Rectal smooth muscle tissue (tissue), 1 donor: ENCODE measurements at regions not wholly inside any gene's neighbourhood (a gene's known extent, or its start where the extent isn't known, plus 50 kb on each side); places are given as distances from the start of the nearest gene placed in this dataset.

ENCODE experiments used
- H3K27ac ChIP-seq: one replicate; pipeline ENCODE4 v1.7.0; 2013; ENCODE audit warnings: low read depth, low read length, inconsistent platforms
- H3K27me3 ChIP-seq: one replicate; pipeline ENCODE4 v1.7.0; 2013; ENCODE audit warnings: low read length; ENCODE audit not compliant: control insufficient read depth, insufficient read depth
- H3K36me3 ChIP-seq: one replicate; pipeline ENCODE4 v1.7.0; 2013; ENCODE audit warnings: low read length; ENCODE audit not compliant: control insufficient read depth, insufficient read depth
- H3K4me1 ChIP-seq: one replicate; pipeline ENCODE4 v1.7.0; 2013; ENCODE audit warnings: low read length; ENCODE audit not compliant: control insufficient read depth, insufficient read depth
- H3K4me3 ChIP-seq: one replicate; pipeline ENCODE4 v1.7.0; 2013; ENCODE audit warnings: low read length
- H3K9ac ChIP-seq: one replicate; pipeline ENCODE4 v1.7.0; 2013; ENCODE audit warnings: low read length

DNA sequence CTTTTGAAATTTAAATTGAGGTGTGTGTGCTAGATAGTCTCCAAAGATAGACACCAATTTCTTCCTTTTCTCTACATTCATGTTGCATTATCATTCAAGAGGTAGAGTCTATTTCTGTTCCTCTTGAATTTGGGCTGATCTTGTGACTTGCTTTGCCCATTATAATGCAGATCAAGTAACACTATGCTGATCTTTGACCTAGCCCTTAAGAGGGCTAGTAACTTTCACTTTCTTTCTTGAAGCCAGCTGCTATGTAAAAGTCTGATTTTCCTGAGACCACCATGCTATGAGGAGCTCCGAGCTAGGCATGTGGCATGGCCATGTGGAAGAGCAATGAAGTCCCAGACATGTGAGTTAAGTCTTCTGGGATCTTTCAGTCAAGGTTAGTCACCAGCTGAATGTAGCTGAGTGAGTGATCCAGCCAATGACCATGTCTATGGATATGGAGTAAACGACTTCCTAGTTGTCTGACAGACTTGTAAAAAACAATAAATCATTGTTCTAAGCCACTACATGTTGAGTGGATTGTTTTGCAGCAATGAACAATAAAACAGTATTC lies 189.4 kb upstream of the CWC22 start:
- Histone ChIP-seq H3K27ac (no peak overlapping the region), H3K4me3 (no peak overlapping the region), H3K27me3 (no peaks in the 10 kb centered on the region), H3K36me3 (no peaks in the 10 kb centered on the region), H3K9ac (no peak overlapping the region), H3K4me1 (no peaks in the 10 kb centered on the region)

GRCh38 chr2:180195847-180196246 lies 188.8 kb upstream of the CWC22 start:
- Histone ChIP-seq H3K9ac (no peak overlapping the region), H3K36me3 (no peaks in the 10 kb centered on the region), H3K4me1 (no peaks in the 10 kb centered on the region), H3K27me3 (no peaks in the 10 kb centered on the region), H3K27ac (no peak overlapping the region), H3K4me3 (no peak overlapping the region)

- no peak overlapping the region for H3K27ac ChIP-seq
- H3K4me3 ChIP-seq, result no peak overlapping the region
Measured at GRCh38 chr2:180191432-180192124, 184.5 kb upstream of the CWC22 start.

DNA sequence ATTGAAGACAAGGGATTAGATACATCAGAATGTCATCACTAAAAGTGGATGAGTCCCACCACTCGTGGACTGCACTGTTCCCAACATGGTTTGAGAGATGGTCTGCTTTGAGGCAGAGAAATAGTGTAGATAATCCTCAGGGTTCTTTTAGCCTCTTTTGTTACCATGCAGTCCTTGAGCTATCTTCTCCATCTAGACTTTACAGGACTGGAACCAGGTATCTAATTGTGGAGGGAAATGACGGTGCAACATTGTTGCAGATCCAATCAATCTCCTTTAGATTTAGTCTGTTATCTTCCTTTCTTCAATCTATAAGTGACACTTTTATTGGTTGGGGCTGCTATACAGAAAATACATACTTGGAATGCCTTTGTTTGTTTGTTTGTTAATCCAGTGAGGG lies 183.8 kb upstream of the CWC22 start:
- H3K4me3 ChIP-seq, result no peak overlapping the region
- H3K9ac ChIP-seq, result no peak overlapping the region
- H3K36me3 ChIP-seq, result no peaks in the 10 kb centered on the region
- no peak overlapping the region for H3K27ac ChIP-seq
- no peaks in the 10 kb centered on the region for H3K27me3 ChIP-seq
- H3K4me1 ChIP-seq, result no peaks in the 10 kb centered on the region

More at GRCh38 chr2:180191432-180192124, 184.5 kb upstream of the CWC22 start:
- Histone ChIP-seq H3K27me3 (no peaks in the 10 kb centered on the region), H3K36me3 (no peaks in the 10 kb centered on the region), H3K4me1 (no peaks in the 10 kb centered on the region), H3K9ac (no peak overlapping the region)

DNA sequence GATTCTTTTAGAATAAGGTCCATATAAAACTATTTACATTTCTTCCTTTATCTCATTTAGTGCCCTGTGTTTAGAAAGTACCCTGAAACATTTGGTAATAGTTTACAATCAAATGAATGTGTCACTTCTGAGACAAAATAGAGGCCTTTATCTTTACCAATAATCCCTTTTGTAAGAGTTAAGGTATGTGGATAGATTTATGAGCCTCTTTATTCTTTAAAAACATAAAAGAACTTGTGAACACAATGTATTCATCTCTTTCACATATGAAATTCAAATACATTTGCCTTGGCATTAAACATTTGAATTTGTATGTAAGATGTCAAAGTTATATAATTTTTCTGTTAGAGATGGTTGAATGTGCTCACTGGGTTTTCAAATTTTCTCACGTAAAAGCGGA lies 180.5 kb upstream of the CWC22 start:
- no peaks in the 10 kb centered on the region for H3K27me3 ChIP-seq
- H3K27ac ChIP-seq, result no peak overlapping the region
- no peak overlapping the region for H3K4me3 ChIP-seq
- H3K9ac ChIP-seq, result no peak overlapping the region
- no peaks in the 10 kb centered on the region for H3K4me1 ChIP-seq
- H3K36me3 ChIP-seq, result no peaks in the 10 kb centered on the region

GRCh38 chr2:180184506-180184905 lies 177.4 kb upstream of the CWC22 start:
- Histone ChIP-seq H3K27me3 (no peaks in the 10 kb centered on the region), H3K4me3 (no peak overlapping the region), H3K4me1 (no peaks in the 10 kb centered on the region), H3K9ac (no peak overlapping the region), H3K36me3 (no peaks in the 10 kb centered on the region), H3K27ac (no peak overlapping the region)

GRCh38 chr2:180180511-180180910 lies 173.4 kb upstream of the CWC22 start:
- Histone ChIP-seq H3K27me3 (no peaks in the 10 kb centered on the region), H3K4me3 (no peak overlapping the region), H3K36me3 (no peaks in the 10 kb centered on the region), H3K27ac (no peak overlapping the region), H3K9ac (no peak overlapping the region), H3K4me1 (no peaks in the 10 kb centered on the region)

DNA sequence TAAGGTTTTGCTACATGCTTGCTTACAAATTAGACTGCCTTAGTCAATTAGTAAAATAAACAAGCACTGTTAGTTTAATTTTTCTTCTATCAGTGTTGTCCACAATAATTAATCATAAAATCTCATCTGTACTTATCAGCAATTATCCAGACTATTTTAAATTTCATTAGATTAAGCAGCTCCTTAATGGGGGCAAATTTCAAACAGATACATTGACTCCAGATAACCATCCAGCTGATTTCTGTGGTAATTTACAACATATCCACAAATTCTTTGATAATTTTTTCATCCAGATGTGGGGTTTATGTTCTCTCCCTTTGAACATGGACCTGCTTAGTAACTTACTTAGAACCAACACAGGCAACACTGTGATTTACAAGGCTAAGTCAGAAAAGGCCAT lies 170.4 kb upstream of the CWC22 start:
- H3K4me1 ChIP-seq, result no peaks in the 10 kb centered on the region
- no peaks in the 10 kb centered on the region for H3K36me3 ChIP-seq
- H3K27me3 ChIP-seq, result no peaks in the 10 kb centered on the region
- H3K4me3 ChIP-seq, result no peak overlapping the region
- H3K9ac ChIP-seq, result no peak overlapping the region
- H3K27ac ChIP-seq, result no peak overlapping the region

- Histone ChIP-seq H3K36me3 (no peaks in the 10 kb centered on the region), H3K4me1 (no peaks in the 10 kb centered on the region), H3K27ac (no peak overlapping the region), H3K4me3 (no peak overlapping the region), H3K27me3 (no peaks in the 10 kb centered on the region), H3K9ac (no peak overlapping the region)
Measured at GRCh38 chr2:180175736-180176135, 168.6 kb upstream of the CWC22 start.

DNA sequence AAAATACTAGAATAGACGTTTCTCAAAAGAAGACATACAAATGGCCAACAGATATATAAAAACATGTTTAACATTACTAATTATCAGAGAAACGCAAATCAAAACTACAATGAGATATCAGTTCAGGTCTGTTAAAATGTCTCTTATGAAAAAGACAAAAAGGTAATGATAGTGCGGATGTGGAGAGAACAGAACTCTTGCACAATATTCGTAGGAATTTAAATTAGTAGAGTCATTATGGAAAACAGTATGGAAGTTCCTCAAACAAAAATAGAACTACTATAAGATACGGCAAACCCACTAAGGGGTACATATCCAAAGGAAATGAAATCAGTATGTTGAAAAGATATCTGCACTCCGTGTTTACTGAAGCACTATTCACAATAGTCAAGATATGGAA lies 167.5 kb upstream of the CWC22 start:
- no peak overlapping the region for H3K27ac ChIP-seq
- H3K4me1 ChIP-seq, result no peaks in the 10 kb centered on the region
- H3K9ac ChIP-seq, result no peak overlapping the region
- H3K4me3 ChIP-seq, result no peak overlapping the region
- H3K27me3 ChIP-seq, result no peaks in the 10 kb centered on the region
- H3K36me3 ChIP-seq, result no peaks in the 10 kb centered on the region

DNA sequence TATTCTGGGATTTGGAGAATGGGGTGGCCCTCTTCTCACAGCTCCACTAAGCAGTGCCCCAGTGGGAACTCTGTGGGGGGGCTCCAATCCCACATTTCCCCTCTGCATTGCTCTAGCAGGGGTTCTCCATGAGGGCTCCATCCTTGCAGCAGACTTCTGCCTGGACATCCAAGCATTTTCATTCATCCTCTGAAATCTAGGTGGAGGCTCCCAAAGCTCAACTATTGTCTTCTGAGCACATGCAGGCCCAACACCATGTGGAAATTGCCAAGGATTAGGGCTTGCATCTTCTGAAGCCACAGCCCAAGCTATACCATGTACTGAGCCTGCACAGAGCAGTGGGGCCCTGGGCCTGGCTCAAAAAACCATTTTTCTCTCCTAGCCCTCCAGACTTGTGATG lies 162.4 kb upstream of the CWC22 start:
- H3K27ac ChIP-seq, result no peak overlapping the region
- H3K4me1 ChIP-seq, result no peaks in the 10 kb centered on the region
- H3K4me3 ChIP-seq, result no peak overlapping the region
- H3K36me3 ChIP-seq, result no peaks in the 10 kb centered on the region
- no peaks in the 10 kb centered on the region for H3K27me3 ChIP-seq
- H3K9ac ChIP-seq, result no peak overlapping the region

DNA sequence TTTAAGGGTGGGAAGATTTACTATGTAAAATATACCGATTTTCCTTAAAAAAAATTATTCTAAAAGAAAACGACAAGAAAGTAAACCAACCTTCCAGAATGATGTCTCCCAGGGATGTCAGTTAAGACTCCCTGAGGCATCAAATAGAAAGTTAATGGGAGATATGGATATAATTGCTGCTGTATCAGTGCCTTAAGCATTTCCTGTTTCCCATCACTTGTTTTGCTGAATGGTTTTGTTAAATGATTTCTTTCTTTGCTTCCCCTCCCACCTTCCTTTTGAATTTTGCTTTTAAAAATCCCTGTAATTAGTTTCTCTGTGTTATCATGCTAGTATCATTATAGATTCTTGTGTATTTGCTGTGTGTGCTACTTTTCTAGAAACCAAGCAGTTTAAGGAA lies 154.3 kb upstream of the CWC22 start:
- Histone ChIP-seq H3K4me3 (no peak overlapping the region), H3K4me1 (no peaks in the 10 kb centered on the region), H3K27ac (no peak overlapping the region), H3K27me3 (no peaks in the 10 kb centered on the region), H3K36me3 (no peaks in the 10 kb centered on the region), H3K9ac (no peak overlapping the region)

DNA sequence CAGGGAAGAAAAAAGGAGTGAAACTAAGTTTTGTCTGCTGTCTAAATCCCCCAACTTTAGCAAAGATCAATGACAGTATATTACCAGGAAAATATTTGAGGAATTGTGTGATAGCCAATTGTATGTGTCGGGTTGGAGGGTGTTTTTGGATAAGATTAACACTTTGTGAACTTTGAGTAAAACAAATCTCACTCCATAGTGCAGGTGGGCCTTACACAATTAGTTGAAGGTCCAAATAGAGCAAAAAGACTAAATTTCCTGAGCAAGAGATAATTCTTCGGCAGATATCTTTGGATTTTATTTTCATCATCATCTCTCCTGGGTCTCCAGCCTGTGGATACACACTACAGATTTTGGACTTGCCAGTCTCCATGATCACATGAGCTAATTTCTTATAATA lies 152.8 kb upstream of the CWC22 start:
- Histone ChIP-seq H3K4me3 (no peak overlapping the region), H3K36me3 (no peaks in the 10 kb centered on the region), H3K9ac (no peak overlapping the region), H3K4me1 (no peaks in the 10 kb centered on the region), H3K27me3 (no peaks in the 10 kb centered on the region), H3K27ac (no peak overlapping the region)
